SW 1271 (cell line): ENCODE measurements at regions not wholly inside any gene's neighbourhood (a gene's known extent, or its start where the extent isn't known, plus 50 kb on each side); places are given as distances from the start of the nearest gene placed in this dataset.

Experiments
- DNase-seq, 2 experiments: peaks; one replicate each; lab custom pipeline; 2025; lab: John Stamatoyannopoulos, UW

- DNase-seq: no peak
These were observed 83.5 kb upstream of the NPY start for GRCh38 chr7:24200407-24200966.

- no peak for DNase-seq
These were observed 82.8 kb upstream of the NPY start for GRCh38 chr7:24201226-24201625.

GRCh38 chr7:24212073-24212472, 71.9 kb upstream of the NPY start:
- DNase-seq: no peak

GRCh38 chr7:24213311-24213710, 70.7 kb upstream of the NPY start:
- DNase-seq: no peak

- no peak for DNase-seq
These were observed 69.3 kb upstream of the NPY start for GRCh38 chr7:24214670-24215069.

GRCh38 chr7:24216576-24217125, 67.3 kb upstream of the NPY start:
- DNase-seq: no peak

- no peak for DNase-seq
These were observed 62.5 kb upstream of the NPY start for GRCh38 chr7:24221500-24221899.

- no peak for DNase-seq
These were observed 56.9 kb upstream of the NPY start for GRCh38 chr7:24227068-24227467.

GRCh38 chr7:24227603-24228359, 56.2 kb upstream of the NPY start:
- DNase-seq: no peak

- DNase-seq: no peak
These were observed 54.3 kb upstream of the NPY start for GRCh38 chr7:24229481-24230226.

- DNase-seq: no peak
These were observed 52.5 kb upstream of the NPY start for GRCh38 chr7:24231493-24231892.

- no peak for DNase-seq
These were observed 50.6 kb upstream of the NPY start for GRCh38 chr7:24233386-24233785.
